SK-N-SH (cell line): ENCODE measurements at regions not wholly inside any gene's neighbourhood (a gene's known extent, or its start where the extent isn't known, plus 50 kb on each side); places are given as distances from the start of the nearest gene placed in this dataset.

Source experiments
- CTCF ChIA-PET: fragments of 300-600, 350-600 bp; formaldehyde crosslinking; extraction: SDS; loops from one replicate; lab custom pipeline; 2021; lab: Yijun Ruan, JAX
- POLR2A ChIA-PET: fragments of 350-600 bp; sonication (Branson Sonifier 250); formaldehyde crosslinking; extraction: SDS; loops from one replicate; lab custom pipeline; 2020; ENCODE audit warnings: antibody characterized with exemption, inconsistent platforms; lab: Yijun Ruan, JAX
- DNase-seq: peaks from one replicate; pipeline ENCODE4 v3.0.0; 2012
- H2AFZ ChIP-seq: fragments of 200-600 bp; sonication (generic); 2 replicates; pipeline ENCODE4 v1.8.1; 2016; ENCODE audit warnings: antibody characterized with exemption, mild to moderate bottlenecking, low read depth
- H3F3A ChIP-seq: fragments of 200-600 bp; sonication (generic); replicated peaks from 2 replicates; pipeline ENCODE3; 2016; ENCODE audit warnings: antibody characterized with exemption, mild to moderate bottlenecking; ENCODE audit not compliant: insufficient read depth
- H3K27ac ChIP-seq, 2 experiments: fragments of 200-500 bp in 1 of 2; fragments of 200-600 bp in 1 of 2; sonication (Bioruptor generic) in 1 of 2; sonication (generic), shearing (Covaris generic) in 1 of 2; 2 replicates each; pipeline versions ENCODE4 v1.5.1 to v1.6.1; 2014 to 2016; ENCODE audit warnings: low read depth in 2 of 2, inconsistent platforms in 1 of 2, low read length in 1 of 2, mild to moderate bottlenecking in 1 of 2, mixed read lengths in 1 of 2
- H3K27me3 ChIP-seq: fragments of 200-600 bp; sonication (generic), shearing (Covaris generic); 2 replicates; pipeline ENCODE4 v1.6.1; 2016; ENCODE audit warnings: mixed run types; ENCODE audit not compliant: insufficient read depth
- H3K36me3 ChIP-seq, 2 experiments: fragments of 200-500 bp in 1 of 2; fragments of 200-600 bp in 1 of 2; sonication (Bioruptor generic) in 1 of 2; sonication (generic) in 1 of 2; replicated peaks in 1 of 2; 2 replicates each; pipeline versions ENCODE3 to v1.5.1; 2014 to 2016; ENCODE audit warnings: low read length in 1 of 2, mild to moderate bottlenecking in 1 of 2; ENCODE audit not compliant: insufficient read depth in 2 of 2, control insufficient read depth in 1 of 2
- H3K4me1 ChIP-seq, 2 experiments: fragments of 200-500 bp in 1 of 2; fragments of 200-600 bp in 1 of 2; sonication (Bioruptor generic) in 1 of 2; sonication (generic), shearing (Covaris generic) in 1 of 2; 2 replicates each; pipeline versions ENCODE4 v1.5.1 to v1.6.1; 2014 to 2016; ENCODE audit warnings: low read depth in 1 of 2, low read length in 1 of 2, mixed run types in 1 of 2; ENCODE audit not compliant: insufficient read depth in 2 of 2, control insufficient read depth in 1 of 2
- H3K4me2 ChIP-seq: fragments of 200-600 bp; sonication (generic), shearing (Covaris generic); 2 replicates; pipeline ENCODE4 v1.6.1; 2017; ENCODE audit warnings: mixed run types
- H3K4me3 ChIP-seq, 2 experiments: fragments of 200-500 bp in 1 of 2; fragments of 200-600 bp in 1 of 2; sonication (Bioruptor generic) in 1 of 2; sonication (generic), shearing (Covaris generic) in 1 of 2; 2 replicates each; pipeline versions ENCODE4 v1.5.1 to v1.8.1; 2014 to 2016; ENCODE audit warnings: low read depth in 2 of 2, inconsistent platforms in 1 of 2, low read length in 1 of 2, mild to moderate bottlenecking in 1 of 2, mixed read lengths in 1 of 2, moderate library complexity in 1 of 2
- H3K79me2 ChIP-seq: fragments of 200-600 bp; sonication (generic); 2 replicates; pipeline ENCODE4 v1.8.1; 2017; ENCODE audit warnings: mild to moderate bottlenecking; ENCODE audit not compliant: insufficient read depth
- H3K9ac ChIP-seq: fragments of 200-600 bp; sonication (generic); 2 replicates; pipeline ENCODE4 v1.6.1; 2017; ENCODE audit warnings: mixed run types
- H3K9me2 ChIP-seq: fragments of 200-600 bp; sonication (generic); 2 replicates; pipeline ENCODE4 v1.6.1; 2017; ENCODE audit warnings: mixed run types
- H3K9me3 ChIP-seq: fragments of 200-600 bp; sonication (generic); 2 replicates; pipeline ENCODE4 v1.6.1; 2017; ENCODE audit warnings: mixed run types, mild to moderate bottlenecking, moderate library complexity
- H4K20me1 ChIP-seq: fragments of 200-600 bp; sonication (generic); 2 replicates; pipeline ENCODE4 v1.6.1; 2017; ENCODE audit warnings: mild to moderate bottlenecking, mixed run types; ENCODE audit not compliant: insufficient read depth
- ELF1 ChIP-seq: IDR thresholded peaks from 2 replicates; pipeline ENCODE4 v1.4.0; 2012
- FOSL2 ChIP-seq: IDR thresholded peaks from 2 replicates; pipeline ENCODE4 v1.4.0; 2012; ENCODE audit warnings: low read depth, mild to moderate bottlenecking, moderate library complexity, borderline replicate concordance
- FOXJ3 ChIP-seq: sonication (generic); formaldehyde crosslinking; IDR thresholded peaks from 2 replicates; pipeline ENCODE4 v1.5.1; 2020; ENCODE audit warnings: mild to moderate bottlenecking, missing genetic modification reagents
- FOXM1 ChIP-seq: IDR thresholded peaks from 2 replicates; pipeline ENCODE4 v1.4.0; 2012; ENCODE audit warnings: low read depth, mild to moderate bottlenecking
- GATA2 ChIP-seq: sonication (generic); formaldehyde crosslinking; IDR thresholded peaks from 2 replicates; pipeline ENCODE4 v1.5.0; 2020; ENCODE audit warnings: mild to moderate bottlenecking, missing genetic modification reagents
- MEF2A ChIP-seq: IDR thresholded peaks from 2 replicates; pipeline ENCODE4 v1.4.0; 2012; ENCODE audit warnings: low read depth, borderline replicate concordance
- MXI1 ChIP-seq: IDR thresholded peaks from 2 replicates; pipeline ENCODE4 v1.6.1; 2012; ENCODE audit warnings: mild to moderate bottlenecking, low read depth, low read length, improper control_type of control experiment
- NFIC ChIP-seq: IDR thresholded peaks from 2 replicates; pipeline ENCODE4 v1.4.0; 2012; ENCODE audit warnings: borderline replicate concordance
- NRF1 ChIP-seq: IDR thresholded peaks from 2 replicates; pipeline ENCODE4 v1.6.1; 2012; ENCODE audit warnings: low read depth, mild to moderate bottlenecking, low read length
- RAD21 ChIP-seq: IDR thresholded peaks from 2 replicates; pipeline ENCODE4 v1.6.1; 2012; ENCODE audit warnings: mild to moderate bottlenecking, low read length
- YY1 ChIP-seq: IDR thresholded peaks from 2 replicates; pipeline ENCODE4 v1.4.0; 2012; ENCODE audit warnings: low read depth, mild to moderate bottlenecking
- WGBS: methylation state at CpG from one replicate; pipeline ENCODE4 v1.1.6; 2017; ENCODE audit warnings: low lambda C conversion rate; 5-methylcytosine and 5-hydroxymethylcytosine counted together
- TF ChIP-seq, protein P1 (sequence below): IDR thresholded peaks from 2 replicates; pipeline ENCODE4; 2012
- TF ChIP-seq, protein P2 (sequence below): IDR thresholded peaks from 2 replicates; pipeline ENCODE4 v1.4.0; 2012; ENCODE audit warnings: low read depth
- TF ChIP-seq, protein P3 (sequence below): IDR thresholded peaks from 2 replicates; pipeline ENCODE4 v1.4.0; 2012; ENCODE audit warnings: low read depth, borderline replicate concordance
- TF ChIP-seq, protein P4 (sequence below): fragments of 150-350 bp; IDR thresholded peaks from 2 replicates; pipeline ENCODE4 v1.6.1; 2016; ENCODE audit warnings: mild to moderate bottlenecking, low read depth, low read length
- TF ChIP-seq, protein P5 (sequence below): fragments of 150-350 bp; IDR thresholded peaks from 2 replicates; pipeline ENCODE4 v1.6.1; 2017; ENCODE audit warnings: antibody characterized with exemption, low read length, low read depth, borderline replicate concordance

DNA sequence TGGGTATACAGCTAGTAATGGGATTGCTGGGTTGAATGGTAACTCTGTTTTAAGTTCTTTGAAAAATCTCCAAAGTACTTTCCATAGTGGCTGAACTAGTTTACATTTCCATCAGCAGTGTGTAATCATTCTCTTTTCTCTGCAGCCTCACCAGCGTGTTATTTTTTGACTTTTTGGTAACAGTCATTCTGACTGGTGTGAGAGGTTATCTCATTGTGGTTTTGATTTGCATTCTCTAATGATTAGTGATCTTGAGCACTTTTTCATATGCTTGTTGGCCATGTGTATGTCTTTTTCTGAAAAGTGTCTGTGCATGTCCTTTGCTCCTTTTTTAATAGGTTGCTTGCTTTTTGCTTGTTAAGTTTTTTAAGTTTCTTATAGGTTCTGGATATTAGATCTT, 194.2 kb upstream of the PHACTR1 start:
- Histone ChIP-seq H3F3A (no peaks in the 10 kb centered on the region), H3K9me2 (no peaks in the 10 kb centered on the region), H3K9ac (no peak overlapping the region), H3K4me2 (no peak overlapping the region), H3K9me3 (no peaks in the 10 kb centered on the region), H3K27me3 (no peaks in the 10 kb centered on the region), H3K27ac (no peak overlapping the region), H4K20me1 (no peaks in the 10 kb centered on the region), H3K79me2 (no peaks in the 10 kb centered on the region), H2AFZ (no peak overlapping the region), H3K36me3 (no peaks in the 10 kb centered on the region), H3K4me3 (no peak overlapping the region), H3K4me1 (no peaks in the 10 kb centered on the region)
- POLR2A ChIA-PET: no interaction called here
- CTCF ChIA-PET: no interaction called here
- DNase-seq: no peak
- 91% methylated on average over 1 of the region's 1 CpG for WGBS
- TF ChIP-seq FOXM1: no peak
- no peak for TF ChIP-seq GATA2 (CRISPR knock-in tag)
- TF ChIP-seq, protein P1, sequence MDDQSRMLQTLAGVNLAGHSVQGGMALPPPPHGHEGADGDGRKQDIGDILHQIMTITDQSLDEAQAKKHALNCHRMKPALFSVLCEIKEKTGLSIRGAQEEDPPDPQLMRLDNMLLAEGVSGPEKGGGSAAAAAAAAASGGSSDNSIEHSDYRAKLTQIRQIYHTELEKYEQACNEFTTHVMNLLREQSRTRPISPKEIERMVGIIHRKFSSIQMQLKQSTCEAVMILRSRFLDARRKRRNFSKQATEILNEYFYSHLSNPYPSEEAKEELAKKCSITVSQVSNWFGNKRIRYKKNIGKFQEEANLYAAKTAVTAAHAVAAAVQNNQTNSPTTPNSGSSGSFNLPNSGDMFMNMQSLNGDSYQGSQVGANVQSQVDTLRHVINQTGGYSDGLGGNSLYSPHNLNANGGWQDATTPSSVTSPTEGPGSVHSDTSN: no peak
- TF ChIP-seq, protein P2, sequence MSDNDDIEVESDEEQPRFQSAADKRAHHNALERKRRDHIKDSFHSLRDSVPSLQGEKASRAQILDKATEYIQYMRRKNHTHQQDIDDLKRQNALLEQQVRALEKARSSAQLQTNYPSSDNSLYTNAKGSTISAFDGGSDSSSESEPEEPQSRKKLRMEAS: no peak
- no peak for TF ChIP-seq MXI1
- TF ChIP-seq, protein P3, sequence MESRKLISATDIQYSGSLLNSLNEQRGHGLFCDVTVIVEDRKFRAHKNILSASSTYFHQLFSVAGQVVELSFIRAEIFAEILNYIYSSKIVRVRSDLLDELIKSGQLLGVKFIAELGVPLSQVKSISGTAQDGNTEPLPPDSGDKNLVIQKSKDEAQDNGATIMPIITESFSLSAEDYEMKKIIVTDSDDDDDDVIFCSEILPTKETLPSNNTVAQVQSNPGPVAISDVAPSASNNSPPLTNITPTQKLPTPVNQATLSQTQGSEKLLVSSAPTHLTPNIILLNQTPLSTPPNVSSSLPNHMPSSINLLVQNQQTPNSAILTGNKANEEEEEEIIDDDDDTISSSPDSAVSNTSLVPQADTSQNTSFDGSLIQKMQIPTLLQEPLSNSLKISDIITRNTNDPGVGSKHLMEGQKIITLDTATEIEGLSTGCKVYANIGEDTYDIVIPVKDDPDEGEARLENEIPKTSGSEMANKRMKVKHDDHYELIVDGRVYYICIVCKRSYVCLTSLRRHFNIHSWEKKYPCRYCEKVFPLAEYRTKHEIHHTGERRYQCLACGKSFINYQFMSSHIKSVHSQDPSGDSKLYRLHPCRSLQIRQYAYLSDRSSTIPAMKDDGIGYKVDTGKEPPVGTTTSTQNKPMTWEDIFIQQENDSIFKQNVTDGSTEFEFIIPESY: no peak
- TF ChIP-seq RAD21: no peak
- TF ChIP-seq, protein P4, sequence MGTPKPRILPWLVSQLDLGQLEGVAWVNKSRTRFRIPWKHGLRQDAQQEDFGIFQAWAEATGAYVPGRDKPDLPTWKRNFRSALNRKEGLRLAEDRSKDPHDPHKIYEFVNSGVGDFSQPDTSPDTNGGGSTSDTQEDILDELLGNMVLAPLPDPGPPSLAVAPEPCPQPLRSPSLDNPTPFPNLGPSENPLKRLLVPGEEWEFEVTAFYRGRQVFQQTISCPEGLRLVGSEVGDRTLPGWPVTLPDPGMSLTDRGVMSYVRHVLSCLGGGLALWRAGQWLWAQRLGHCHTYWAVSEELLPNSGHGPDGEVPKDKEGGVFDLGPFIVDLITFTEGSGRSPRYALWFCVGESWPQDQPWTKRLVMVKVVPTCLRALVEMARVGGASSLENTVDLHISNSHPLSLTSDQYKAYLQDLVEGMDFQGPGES: no peak

DNA sequence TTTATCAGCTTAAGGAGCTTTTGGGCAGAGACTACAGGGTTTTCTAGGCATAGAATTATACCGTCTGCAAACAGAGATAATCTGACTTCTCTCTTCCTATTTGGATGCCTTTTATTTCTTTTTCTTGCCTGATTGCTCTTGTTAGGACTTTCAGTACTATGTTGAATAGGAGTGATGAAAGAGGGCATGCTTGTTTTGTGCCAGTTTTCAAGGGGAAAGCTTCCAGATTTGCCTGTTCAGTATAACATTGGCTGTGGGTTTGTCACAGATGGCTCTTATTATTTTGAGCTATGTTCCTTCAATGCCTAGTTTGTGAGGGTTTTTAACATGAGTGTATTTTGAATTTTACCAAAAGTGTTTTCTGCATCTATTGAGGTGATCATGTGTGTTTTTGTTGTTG, 192.8 kb upstream of the PHACTR1 start:
- Histone ChIP-seq H3K27ac (no peak overlapping the region), H3K4me3 (no peak overlapping the region), H3K9me3 (no peaks in the 10 kb centered on the region), H3K9ac (no peak overlapping the region), H3F3A (no peaks in the 10 kb centered on the region), H3K36me3 (no peaks in the 10 kb centered on the region), H2AFZ (no peak overlapping the region), H3K9me2 (no peaks in the 10 kb centered on the region), H3K4me1 (peaks cover 0 to 7% of the 10 kb centered on the region in 2 experiments; a peak in 3 of 4 replicates), H3K79me2 (no peaks in the 10 kb centered on the region), H3K27me3 (no peaks in the 10 kb centered on the region), H3K4me2 (no peak overlapping the region), H4K20me1 (no peaks in the 10 kb centered on the region)
- POLR2A ChIA-PET: no interaction called here
- DNase-seq: no peak
- CTCF ChIA-PET: interaction anchor here (0.9 to 1.0 kb wide), 2 partner anchors 80 to 1637 kb away, joined by 3 read pairs; no protein-coding TSS in a partner anchor
- 88% methylated on average over 1 of the region's 1 CpG for WGBS
- TF ChIP-seq, protein P3: no peak
- TF ChIP-seq FOXJ3 (CRISPR knock-in tag) (no peak), NFIC (no peak), NRF1 (no peak), YY1 (no peak), ELF1 (no peak), MEF2A (no peak), FOSL2 (no peak), GATA2 (CRISPR knock-in tag) (no peak)
- TF ChIP-seq, protein P2: no peak
- TF ChIP-seq, protein P1: no peak
- TF ChIP-seq, protein P5, sequence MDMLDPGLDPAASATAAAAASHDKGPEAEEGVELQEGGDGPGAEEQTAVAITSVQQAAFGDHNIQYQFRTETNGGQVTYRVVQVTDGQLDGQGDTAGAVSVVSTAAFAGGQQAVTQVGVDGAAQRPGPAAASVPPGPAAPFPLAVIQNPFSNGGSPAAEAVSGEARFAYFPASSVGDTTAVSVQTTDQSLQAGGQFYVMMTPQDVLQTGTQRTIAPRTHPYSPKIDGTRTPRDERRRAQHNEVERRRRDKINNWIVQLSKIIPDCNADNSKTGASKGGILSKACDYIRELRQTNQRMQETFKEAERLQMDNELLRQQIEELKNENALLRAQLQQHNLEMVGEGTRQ: no peak
